Gastrocnemius medialis (tissue), 4 donors: ENCODE measurements at regions not wholly inside any gene's neighbourhood (a gene's known extent, or its start where the extent isn't known, plus 50 kb on each side); places are given as distances from the start of the nearest gene placed in this dataset.
"Not testable (repeated sequence)": the region's sequence is repeated elsewhere in the genome, so short reads cannot be mapped to it uniquely, and the experiment has no call there.

Experiments used
- ATAC-seq, 2 donors: fragments of 150-250 bp; one replicate each; pipeline ENCODE4 v1.9.1; 2016
- DNase-seq, 2 donors: peaks; one replicate each; pipeline ENCODE4 v3.0.0-alpha.2; 2019
- H3K27ac ChIP-seq, 4 donors: fragments of 200-600 bp; sonication (generic); 1 replicate in 1 of 4; 2 replicates in 3 of 4; pipeline ENCODE4 v1.5.1; 2016 to 2018; ENCODE audit warnings: mild to moderate bottlenecking in 2 of 4, moderate library complexity in 1 of 4
- H3K27me3 ChIP-seq, 3 donors: fragments of 200-600 bp; sonication (generic) in 2 of 3; 1 replicate in 1 of 3; 2 replicates in 2 of 3; pipeline versions ENCODE4 v1.5.1 to v1.6.0; 2016 to 2019; ENCODE audit warnings: mild to moderate bottlenecking in 1 of 3, moderate library complexity in 1 of 3
- H3K36me3 ChIP-seq, 2 donors: fragments of 200-600 bp; sonication (generic) in 1 of 2; one replicate each; pipeline ENCODE4 v1.5.1; 2017 to 2018
- H3K4me1 ChIP-seq, 2 donors: fragments of 200-600 bp; sonication (generic) in 1 of 2; one replicate each; pipeline ENCODE4 v1.5.1; 2016 to 2017; ENCODE audit warnings: mild to moderate bottlenecking in 2 of 2
- H3K4me3 ChIP-seq, 4 donors: fragments of 200-600 bp; sonication (generic) in 3 of 4; 1 replicate in 1 of 4; 2 replicates in 3 of 4; pipeline ENCODE4 v1.5.1; 2016 to 2019; ENCODE audit warnings: mild to moderate bottlenecking in 2 of 4
- H3K9me3 ChIP-seq, 3 donors: fragments of 200-600 bp; sonication (generic) in 2 of 3; 1 replicate in 1 of 3; 2 replicates in 2 of 3; pipeline ENCODE4 v1.5.1; 2016 to 2019
- POLR2A ChIP-seq, 2 donors: fragments of 450-650 bp; IDR thresholded peaks; one replicate each; pipeline ENCODE4 v1.6.1; 2017; ENCODE audit warnings: antibody characterized with exemption in 2 of 2, mild to moderate bottlenecking in 2 of 2, moderate library complexity in 2 of 2
- in situ Hi-C, 4 donors: fragments of 200-750 bp; cut with MboI; loops; one replicate each; pipeline versions ENCODE4 v1.15.0 to v1.8.0; 2017; ENCODE audit warnings: low sequenced_read_pairs in 4 of 4
- intact Hi-C: fragments of 100-400 bp; cut with DNase I; formaldehyde crosslinking; loops from one replicate; pipeline ENCODE4 v1.15.1; 2023; ENCODE audit warnings: low total_unique reads
- TF ChIP-seq, protein P1 (sequence below), 5 experiments: fragments of 450-650 bp in 3 of 5; fragments of 200-600 bp in 2 of 5; sonication (generic) in 2 of 5; IDR thresholded peaks in 4 of 5; conservative IDR thresholded peaks in 1 of 5; 1 replicate in 4 of 5; 2 replicates in 1 of 5; pipeline ENCODE4 v1.5.1; 2016 to 2019; ENCODE audit warnings: antibody characterized with exemption in 5 of 5, mild to moderate bottlenecking in 3 of 5, moderate library complexity in 3 of 5

DNA sequence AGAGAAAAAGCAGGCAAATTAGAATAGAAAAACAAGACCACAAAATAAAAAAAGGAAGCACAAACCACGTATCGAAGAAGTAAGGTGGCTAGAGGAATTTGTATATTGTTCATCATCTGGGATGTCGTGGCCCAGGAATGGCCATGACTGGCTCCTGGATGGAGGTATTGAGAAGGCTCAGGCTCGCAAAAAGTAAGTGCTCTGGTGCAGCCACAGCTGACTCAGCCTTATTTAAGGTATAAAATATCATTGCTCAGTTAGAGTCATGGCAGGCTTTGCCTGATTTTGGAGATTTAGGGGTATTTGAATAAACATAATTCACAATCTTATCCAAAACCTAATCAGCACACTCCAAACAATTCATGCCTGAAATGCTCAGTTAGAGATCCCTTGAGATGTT, 78.4 kb upstream of the FANCL start:
- H3K9me3 ChIP-seq: no peaks in the 10 kb centered on the region
- H3K4me3 ChIP-seq: no peak overlapping the region
- intact Hi-C loops (no loop called here), in situ Hi-C loops (no loop called here)
- H3K27me3 ChIP-seq: no peaks in the 10 kb centered on the region
- no peak overlapping the region for H3K27ac ChIP-seq
- no peaks in the 10 kb centered on the region for H3K36me3 ChIP-seq
- no peak for TF ChIP-seq POLR2A (IDR thresholded peaks at IDR 0.05)
- TF ChIP-seq, protein P1, sequence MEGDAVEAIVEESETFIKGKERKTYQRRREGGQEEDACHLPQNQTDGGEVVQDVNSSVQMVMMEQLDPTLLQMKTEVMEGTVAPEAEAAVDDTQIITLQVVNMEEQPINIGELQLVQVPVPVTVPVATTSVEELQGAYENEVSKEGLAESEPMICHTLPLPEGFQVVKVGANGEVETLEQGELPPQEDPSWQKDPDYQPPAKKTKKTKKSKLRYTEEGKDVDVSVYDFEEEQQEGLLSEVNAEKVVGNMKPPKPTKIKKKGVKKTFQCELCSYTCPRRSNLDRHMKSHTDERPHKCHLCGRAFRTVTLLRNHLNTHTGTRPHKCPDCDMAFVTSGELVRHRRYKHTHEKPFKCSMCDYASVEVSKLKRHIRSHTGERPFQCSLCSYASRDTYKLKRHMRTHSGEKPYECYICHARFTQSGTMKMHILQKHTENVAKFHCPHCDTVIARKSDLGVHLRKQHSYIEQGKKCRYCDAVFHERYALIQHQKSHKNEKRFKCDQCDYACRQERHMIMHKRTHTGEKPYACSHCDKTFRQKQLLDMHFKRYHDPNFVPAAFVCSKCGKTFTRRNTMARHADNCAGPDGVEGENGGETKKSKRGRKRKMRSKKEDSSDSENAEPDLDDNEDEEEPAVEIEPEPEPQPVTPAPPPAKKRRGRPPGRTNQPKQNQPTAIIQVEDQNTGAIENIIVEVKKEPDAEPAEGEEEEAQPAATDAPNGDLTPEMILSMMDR (IDR thresholded peaks at IDR 0.05 in 4 of 5, conservative IDR thresholded peaks at IDR 0.05 in 1 of 5): no peak
- H3K4me1 ChIP-seq: no peaks in the 10 kb centered on the region
- DNase-seq (no peak), ATAC-seq (no peak)

DNA sequence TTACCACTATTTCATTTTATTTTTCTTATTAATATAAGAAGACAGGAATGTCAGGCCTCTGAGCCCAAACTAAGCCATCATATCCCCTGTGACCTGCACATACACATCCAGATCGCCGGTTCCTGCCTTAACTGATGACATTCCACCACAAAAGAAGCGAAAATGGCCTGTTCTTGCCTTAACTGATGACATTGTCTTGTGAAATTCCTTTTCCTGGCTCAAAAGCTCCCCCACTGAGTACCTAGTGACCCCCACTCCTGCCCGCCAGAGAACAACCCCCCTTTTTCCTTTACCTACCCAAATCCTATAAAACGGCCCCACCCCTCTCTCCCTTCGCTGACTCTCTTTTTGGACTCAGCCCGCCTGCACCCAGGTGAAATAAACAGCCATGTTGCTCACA, 77.8 kb upstream of the FANCL start:
- H3K4me3 ChIP-seq, DNase-seq, H3K27me3 ChIP-seq, ATAC-seq, in situ Hi-C loops, intact Hi-C loops, H3K36me3 ChIP-seq, H3K4me1 ChIP-seq, H3K9me3 ChIP-seq, H3K27ac ChIP-seq: not testable (repeated sequence)

DNA sequence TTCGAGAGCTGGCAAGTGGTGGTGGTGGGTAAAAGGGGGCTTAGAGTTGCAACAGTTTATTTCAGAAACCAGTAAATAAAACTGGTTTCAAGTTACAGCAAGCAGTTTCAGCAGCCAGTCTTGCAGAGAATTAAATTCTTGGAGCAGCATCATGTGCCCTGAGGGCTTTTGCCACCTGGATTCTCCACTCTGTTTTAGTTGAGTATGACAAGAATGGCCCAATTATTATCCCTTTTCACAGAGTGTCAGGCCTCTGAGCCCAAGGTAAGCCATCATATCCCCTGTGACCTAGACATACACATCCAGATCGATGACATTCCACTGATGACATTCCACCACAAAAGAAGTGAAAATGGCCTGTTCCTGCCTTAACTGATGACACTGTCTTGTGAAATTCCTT, 72.8 kb upstream of the FANCL start:
- TF ChIP-seq, protein P1 (IDR thresholded peaks at IDR 0.05 in 4 of 5, conservative IDR thresholded peaks at IDR 0.05 in 1 of 5): no peak
- no peak for TF ChIP-seq POLR2A (IDR thresholded peaks at IDR 0.05)
- H3K27me3 ChIP-seq: no peaks in the 10 kb centered on the region

DNA sequence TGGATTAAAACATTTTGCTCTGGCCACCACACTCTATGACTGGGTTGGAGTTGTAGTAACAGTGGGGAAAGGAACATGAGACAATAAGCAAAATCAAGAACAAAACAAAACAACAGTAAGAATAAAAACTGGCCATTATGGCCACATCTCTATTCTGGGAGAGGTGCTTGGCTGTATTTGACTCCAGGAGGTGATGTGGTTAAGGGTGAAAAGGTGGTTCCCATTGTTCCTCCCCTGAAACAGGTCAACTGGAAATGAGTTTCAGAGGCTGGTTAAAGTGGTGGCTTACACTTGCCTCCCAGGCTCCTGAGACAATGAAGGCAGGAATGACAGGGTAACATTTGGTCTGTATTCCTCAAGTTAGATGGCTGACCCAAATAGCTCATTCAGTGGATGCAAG, 67.3 kb upstream of the FANCL start:
- H3K4me1 ChIP-seq: no peaks in the 10 kb centered on the region
- intact Hi-C loops: no loop called here
- H3K9me3 ChIP-seq: no peaks in the 10 kb centered on the region
- H3K36me3 ChIP-seq: no peaks in the 10 kb centered on the region
- no peak overlapping the region for H3K4me3 ChIP-seq
- H3K27ac ChIP-seq: no peak overlapping the region
- in situ Hi-C loops: no loop called here
- DNase-seq: no peak
- TF ChIP-seq, protein P1 (IDR thresholded peaks at IDR 0.05 in 4 of 5, conservative IDR thresholded peaks at IDR 0.05 in 1 of 5): no peak
- no peak for TF ChIP-seq POLR2A (IDR thresholded peaks at IDR 0.05)
- no peak for ATAC-seq
- H3K27me3 ChIP-seq: no peaks in the 10 kb centered on the region

More for the DNA sequence above, 72.8 kb upstream of the FANCL start:
- intact Hi-C loops: no loop called here
- Histone ChIP-seq H3K27ac (no peak overlapping the region), H3K36me3 (no peaks in the 10 kb centered on the region), H3K4me3 (no peak overlapping the region), H3K4me1 (no peaks in the 10 kb centered on the region), H3K9me3 (no peaks in the 10 kb centered on the region)
- DNase-seq (no peak), ATAC-seq (no peak)
- in situ Hi-C loops: no loop called here

DNA sequence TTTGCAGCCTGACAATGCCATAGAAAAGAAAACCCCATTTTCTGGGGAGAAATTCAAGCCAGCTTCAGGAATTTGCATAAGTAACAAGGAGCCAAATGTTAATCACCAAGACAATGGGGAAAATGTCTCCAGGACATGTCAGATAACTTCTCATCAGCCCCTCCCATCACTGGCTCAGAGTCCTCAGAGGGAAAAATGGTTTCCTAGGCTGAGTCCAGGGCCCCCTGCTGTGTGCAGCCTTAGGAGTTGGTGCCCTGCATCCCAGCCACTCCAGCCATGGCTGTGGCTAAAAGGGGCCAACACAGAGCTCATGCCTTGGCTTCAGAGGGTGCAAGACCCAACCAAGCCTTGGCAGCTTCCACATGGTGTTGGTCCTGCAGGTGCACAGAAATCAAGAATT, 63.7 kb upstream of the FANCL start:
- ATAC-seq: no peak
- intact Hi-C loops: no loop called here

More for the DNA sequence above, 63.7 kb upstream of the FANCL start:
- Histone ChIP-seq H3K27me3 (no peaks in the 10 kb centered on the region), H3K9me3 (no peaks in the 10 kb centered on the region), H3K36me3 (no peaks in the 10 kb centered on the region), H3K27ac (no peak overlapping the region), H3K4me3 (no peak overlapping the region), H3K4me1 (no peaks in the 10 kb centered on the region)
- in situ Hi-C loops: no loop called here
- no peak for DNase-seq
- TF ChIP-seq, protein P1 (IDR thresholded peaks at IDR 0.05 in 4 of 5, conservative IDR thresholded peaks at IDR 0.05 in 1 of 5): no peak
- no peak for TF ChIP-seq POLR2A (IDR thresholded peaks at IDR 0.05)
